Neural cell (in vitro differentiated cells): ENCODE measurements at regions not wholly inside any gene's neighbourhood (a gene's known extent, or its start where the extent isn't known, plus 50 kb on each side); places are given as distances from the start of the nearest gene placed in this dataset.

Experiments used
- H2AFZ ChIP-seq: fragments of 200-600, 300-800 bp; sonication (generic), shearing (Covaris generic); 2 replicates; pipeline ENCODE4 v1.6.0; 2014; ENCODE audit warnings: low read depth, mild to moderate bottlenecking, antibody characterized with exemption, low read length, moderate library complexity
- H3F3A ChIP-seq: fragments of 200-600 bp; shearing (Covaris generic); 2 replicates; pipeline ENCODE4 v1.6.1; 2016; ENCODE audit warnings: mild to moderate bottlenecking, moderate library complexity, mixed read lengths, antibody characterized with exemption, low read length; ENCODE audit not compliant: insufficient read depth, poor library complexity, severe bottlenecking
- H3K27ac ChIP-seq: fragments of 200-600, 300-800 bp; sonication (generic), shearing (Covaris generic); 2 replicates; pipeline ENCODE4 v1.5.1; 2014; ENCODE audit warnings: mild to moderate bottlenecking, low read length, moderate library complexity
- H3K27me3 ChIP-seq: fragments of 300-800, 200-600 bp; sonication (generic), shearing (Covaris generic); 2 replicates; pipeline ENCODE4 v1.6.0; 2014; ENCODE audit warnings: mild to moderate bottlenecking, low read depth, low read length, moderate library complexity; ENCODE audit not compliant: insufficient read depth
- H3K36me3 ChIP-seq: fragments of 300-800, 200-600 bp; sonication (generic), shearing (Covaris generic); 2 replicates; pipeline ENCODE4 v1.5.1; 2014; ENCODE audit warnings: mild to moderate bottlenecking, antibody characterized with exemption, low read length, moderate library complexity; ENCODE audit not compliant: insufficient read depth
- H3K4me2 ChIP-seq: fragments of 300-800, 200-600 bp; sonication (generic), shearing (Covaris generic); 2 replicates; pipeline ENCODE4 v1.6.0; 2014; ENCODE audit warnings: mild to moderate bottlenecking, low read length
- H3K4me3 ChIP-seq: fragments of 300-800, 200-600 bp; sonication (generic), shearing (Covaris generic); 2 replicates; pipeline ENCODE4 v1.5.1; 2014; ENCODE audit warnings: mild to moderate bottlenecking, low read length, moderate library complexity
- H3K79me2 ChIP-seq: fragments of 200-600 bp; shearing (Covaris generic); replicated peaks from 2 replicates; pipeline ENCODE4 v1.6.0; 2014; ENCODE audit warnings: mild to moderate bottlenecking, low read length, moderate library complexity; ENCODE audit not compliant: insufficient read depth
- H3K9ac ChIP-seq: fragments of 300-800, 200-600 bp; sonication (generic), shearing (Covaris generic); 2 replicates; pipeline ENCODE4 v1.6.1; 2016; ENCODE audit warnings: mild to moderate bottlenecking, low read length, mixed read lengths
- H3K9me2 ChIP-seq: fragments of 200-600 bp; shearing (Covaris generic); 2 replicates; pipeline ENCODE4 v1.6.1; 2016; ENCODE audit warnings: mild to moderate bottlenecking, low read length, mixed read lengths; ENCODE audit not compliant: insufficient read depth
- H3K9me3 ChIP-seq: fragments of 200-600, 300-800 bp; sonication (generic), shearing (Covaris generic); 2 replicates; pipeline ENCODE4 v1.6.1; 2016; ENCODE audit warnings: mild to moderate bottlenecking, mixed run types, low read length, moderate library complexity, mixed read lengths
- H4K20me1 ChIP-seq: fragments of 200-600 bp; shearing (Covaris generic); 2 replicates; pipeline ENCODE4 v1.6.1; 2016; ENCODE audit warnings: mild to moderate bottlenecking, mixed run types; ENCODE audit not compliant: insufficient read depth
- CTCF ChIP-seq: fragments of 450-650 bp; IDR thresholded peaks from 2 replicates; pipeline ENCODE4 v1.5.1; 2014; ENCODE audit warnings: antibody characterized with exemption, mild to moderate bottlenecking, moderate library complexity; ENCODE audit not compliant: poor library complexity, severe bottlenecking
- EP300 ChIP-seq: fragments of 450-650 bp; conservative IDR thresholded peaks from 2 replicates; pipeline ENCODE4 v1.6.1; 2014; ENCODE audit warnings: antibody characterized with exemption, mild to moderate bottlenecking, moderate library complexity; ENCODE audit not compliant: poor library complexity, severe bottlenecking
- EZH2 ChIP-seq: fragments of 200-600, 300-800 bp; shearing (Covaris generic), sonication (generic); IDR thresholded peaks from 2 replicates; pipeline ENCODE4 v1.6.1; 2014; ENCODE audit warnings: antibody characterized with exemption, low read length, borderline replicate concordance, mild to moderate bottlenecking; ENCODE audit not compliant: insufficient read depth, poor library complexity, severe bottlenecking
- MXI1 ChIP-seq: fragments of 450-650 bp; conservative IDR thresholded peaks from 2 replicates; pipeline ENCODE4 v1.6.1; 2014; ENCODE audit warnings: antibody characterized with exemption, mild to moderate bottlenecking; ENCODE audit not compliant: poor library complexity, severe bottlenecking
- POLR2AphosphoS5 ChIP-seq: IDR thresholded peaks from 2 replicates; pipeline ENCODE4 v1.6.1; 2012
- RAD21 ChIP-seq: fragments of 450-650 bp; conservative IDR thresholded peaks from 2 replicates; pipeline ENCODE4 v1.6.1; 2014; ENCODE audit warnings: antibody characterized with exemption, mild to moderate bottlenecking, moderate library complexity
- REST ChIP-seq: IDR thresholded peaks from 2 replicates; pipeline ENCODE4 v1.6.1; 2012; ENCODE audit warnings: borderline replicate concordance
- SMC3 ChIP-seq: fragments of 450-650 bp; conservative IDR thresholded peaks from 2 replicates; pipeline ENCODE4 v1.6.1; 2014; ENCODE audit warnings: antibody characterized with exemption, mild to moderate bottlenecking, moderate library complexity; ENCODE audit not compliant: poor library complexity
- TAF1 ChIP-seq: IDR thresholded peaks from 2 replicates; pipeline ENCODE4 v1.6.1; 2012; ENCODE audit warnings: low read depth

GRCh38 chr17:68748381-68748780 lies 147.2 kb upstream of the FAM20A start:
- Histone ChIP-seq H3K9me3 (peaks cover 5% of the 10 kb centered on the region), H3K79me2 (no peaks in the 10 kb centered on the region), H3K27me3 (no peaks in the 10 kb centered on the region)

GRCh38 chr17:68740555-68741447 lies 139.6 kb upstream of the FAM20A start:
- Histone ChIP-seq H4K20me1 (no peaks in the 10 kb centered on the region), H3K4me3 (no peak overlapping the region), H3K36me3 (no peaks in the 10 kb centered on the region), H2AFZ (no peak overlapping the region), H3K9me3 (peaks cover 13% of the 10 kb centered on the region), H3K9me2 (no peaks in the 10 kb centered on the region), H3K9ac (no peak overlapping the region), H3K4me2 (no peak overlapping the region), H3K27ac (no peak overlapping the region), H3F3A (no peaks in the 10 kb centered on the region), H3K79me2 (no peaks in the 10 kb centered on the region), H3K27me3 (no peaks in the 10 kb centered on the region)
- TF ChIP-seq EZH2 (no peak), TAF1 (no peak), REST (no peak), EP300 (no peak), SMC3 (no peak), MXI1 (no peak), POLR2AphosphoS5 (no peak), RAD21 (no peak), CTCF (no peak)

More at GRCh38 chr17:68748381-68748780, 147.2 kb upstream of the FAM20A start:
- Histone ChIP-seq H3F3A (no peaks in the 10 kb centered on the region), H3K4me2 (no peak overlapping the region), H3K27ac (no peak overlapping the region), H3K4me3 (no peak overlapping the region), H3K9ac (no peak overlapping the region), H4K20me1 (no peaks in the 10 kb centered on the region), H3K36me3 (no peaks in the 10 kb centered on the region), H2AFZ (no peak overlapping the region), H3K9me2 (no peaks in the 10 kb centered on the region)
- no peak for TF ChIP-seq EP300
- no peak for TF ChIP-seq RAD21
